ENCODE measurements at regions not wholly inside any gene's neighbourhood (a gene's known extent, or its start where the extent isn't known, plus 50 kb on each side); places are given as distances from the start of the nearest gene placed in this dataset.

- in situ Hi-C loops (cut with HindIII; ENCODE audit: low pct_unique_long_range_greater_than_20kb, low sequenced_read_pairs) = no loop called here
- DNase-seq (ENCODE audit: low read depth) = no peak
Observed at GRCh38 chr2:23260621-23261020, 124.4 kb upstream of the KLHL29 start.

DNA sequence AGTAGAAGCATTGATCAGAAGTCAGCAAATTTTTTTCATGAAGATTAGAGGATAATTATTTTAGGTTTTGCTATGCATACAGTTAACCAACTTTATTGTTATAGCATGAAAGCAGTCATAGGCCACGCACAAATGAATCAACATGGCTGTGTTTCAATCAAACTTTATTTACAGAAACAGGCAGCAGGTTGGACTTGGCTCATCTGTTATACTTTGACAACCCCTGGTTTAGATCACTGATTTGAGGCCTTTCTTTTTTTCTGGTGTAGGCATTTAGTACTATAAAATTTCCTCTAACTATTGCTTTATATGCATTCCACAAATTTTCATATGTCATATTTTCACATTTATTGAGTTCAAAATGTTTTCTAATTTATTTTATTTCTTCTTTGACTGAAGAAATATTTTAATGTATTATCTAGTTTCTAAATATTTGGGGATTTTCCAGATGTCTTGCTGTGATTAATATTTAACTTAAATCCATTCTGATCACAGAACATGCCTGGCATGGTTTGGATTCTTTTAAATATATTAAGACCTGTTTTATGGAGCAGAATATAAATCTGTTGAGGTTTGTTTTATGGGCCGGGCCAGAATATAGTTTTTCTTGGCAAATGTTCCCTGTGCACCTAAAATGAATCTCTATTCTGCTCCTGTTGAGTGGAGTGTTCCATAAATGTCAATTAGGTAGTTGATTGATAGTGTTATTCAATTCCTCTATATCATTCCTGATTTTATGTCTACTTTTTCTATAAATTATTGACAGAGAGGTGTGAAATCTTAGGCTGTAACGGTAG is 116.3 kb upstream of the KLHL29 start:
- in situ Hi-C loops (cut with HindIII; ENCODE audit: low pct_unique_long_range_greater_than_20kb, low sequenced_read_pairs) = no loop called here
- DNase-seq (ENCODE audit: low read depth) = peak; percentile 93

- in situ Hi-C loops (cut with HindIII; ENCODE audit: low pct_unique_long_range_greater_than_20kb, low sequenced_read_pairs) = no loop called here
- DNase-seq (ENCODE audit: low read depth) = peak; percentile 19
Observed at GRCh38 chr2:23269747-23270146, 115.2 kb upstream of the KLHL29 start.

- no peak for DNase-seq (ENCODE audit: low read depth)
- in situ Hi-C loops (cut with HindIII; ENCODE audit: low pct_unique_long_range_greater_than_20kb, low sequenced_read_pairs) = no loop called here
Observed at GRCh38 chr2:23270810-23271209, 114.2 kb upstream of the KLHL29 start.

DNA sequence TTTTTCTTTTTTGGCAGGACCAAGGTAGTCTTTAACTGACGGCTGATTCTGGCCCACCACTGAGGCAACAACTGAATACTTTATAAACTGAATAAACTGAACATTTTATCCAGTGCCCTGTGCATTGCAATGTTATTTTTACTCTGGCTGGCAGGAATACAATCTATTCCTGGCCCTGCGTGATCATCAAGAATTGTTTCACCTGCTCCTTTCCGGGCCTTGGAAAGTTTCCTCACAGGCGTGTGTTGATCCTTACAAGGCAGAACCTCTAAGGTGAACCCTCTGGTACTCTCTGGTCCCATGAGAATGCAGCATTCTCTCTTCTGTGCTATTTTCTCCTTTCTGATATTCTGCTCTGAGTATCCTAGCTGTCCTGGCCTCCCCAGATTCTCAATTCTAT is 113.7 kb upstream of the KLHL29 start:
- DNase-seq (ENCODE audit: low read depth) = no peak
- in situ Hi-C loops (cut with HindIII; ENCODE audit: low pct_unique_long_range_greater_than_20kb, low sequenced_read_pairs) = no loop called here

- in situ Hi-C loops (cut with HindIII; ENCODE audit: low pct_unique_long_range_greater_than_20kb, low sequenced_read_pairs) = no loop called here
- DNase-seq (ENCODE audit: low read depth) = peak; percentile 44
Observed at GRCh38 chr2:23273786-23274185, 111.2 kb upstream of the KLHL29 start.

DNA sequence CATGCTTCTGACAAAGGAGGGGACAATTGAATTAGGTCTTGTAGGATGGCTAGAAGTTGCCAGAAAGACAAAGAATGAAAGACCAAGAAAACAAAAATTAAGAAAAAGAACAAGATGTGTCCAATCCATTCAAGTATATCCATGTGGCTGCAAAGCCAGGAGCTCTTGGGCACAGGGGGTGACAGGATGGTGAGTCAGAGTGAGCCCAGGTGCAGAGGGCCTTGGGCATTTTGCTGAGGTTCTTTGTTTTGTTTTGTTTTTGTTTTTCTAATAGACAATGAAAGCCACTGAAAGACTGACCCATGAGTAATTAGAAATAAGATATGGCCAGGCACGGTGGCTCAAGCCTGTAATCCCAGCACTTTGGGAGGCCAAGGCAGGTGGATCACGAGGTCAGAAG is 104.6 kb upstream of the KLHL29 start:
- in situ Hi-C loops (cut with HindIII; ENCODE audit: low pct_unique_long_range_greater_than_20kb, low sequenced_read_pairs) = no loop called here
- peak; percentile 64 for DNase-seq (ENCODE audit: low read depth)

GRCh38 chr2:23283653-23284052 is 101.3 kb upstream of the KLHL29 start:
- peak; percentile 61 for DNase-seq (ENCODE audit: low read depth)

GRCh38 chr2:23285091-23285800 is 99.7 kb upstream of the KLHL29 start:
- DNase-seq (ENCODE audit: low read depth) = no peak
- in situ Hi-C loops (cut with HindIII; ENCODE audit: low pct_unique_long_range_greater_than_20kb, low sequenced_read_pairs) = no loop called here

More at GRCh38 chr2:23283653-23284052, 101.3 kb upstream of the KLHL29 start:
- in situ Hi-C loops (cut with HindIII; ENCODE audit: low pct_unique_long_range_greater_than_20kb, low sequenced_read_pairs) = no loop called here

DNA sequence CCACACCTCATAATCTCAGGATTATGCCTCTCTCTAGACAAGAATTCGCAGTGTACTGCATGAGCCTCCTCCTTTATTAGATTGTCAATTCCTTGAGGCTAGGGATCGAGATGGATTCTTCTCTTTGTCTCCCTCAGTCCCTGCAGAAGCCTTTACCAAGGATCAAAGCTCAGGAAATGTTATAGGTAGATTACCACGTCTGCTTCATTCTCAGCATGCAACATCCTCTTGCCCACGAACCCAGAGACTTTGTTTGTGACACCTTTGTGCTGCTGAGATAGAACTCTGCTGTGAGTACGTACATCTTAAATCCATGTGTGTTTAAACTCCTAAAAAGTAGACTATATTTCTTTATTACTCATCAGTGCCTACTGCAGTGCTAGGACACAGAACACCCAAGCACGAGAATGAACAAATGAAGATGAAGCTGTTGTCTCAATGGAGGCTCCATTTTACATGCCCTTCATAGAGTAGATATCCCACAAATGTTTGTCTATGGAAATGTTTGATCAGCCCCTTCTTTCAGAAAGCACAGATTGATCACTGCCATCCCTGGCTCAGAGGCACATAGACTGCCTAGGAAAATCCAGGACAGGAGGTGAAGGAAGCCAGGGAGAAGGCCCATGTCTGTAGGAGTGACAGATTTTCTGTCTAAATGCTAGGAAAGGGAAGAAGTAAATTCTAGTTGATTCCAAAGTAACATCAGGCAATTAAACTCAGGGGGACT is 98.8 kb upstream of the KLHL29 start:
- in situ Hi-C loops (cut with HindIII; ENCODE audit: low pct_unique_long_range_greater_than_20kb, low sequenced_read_pairs) = no loop called here
- DNase-seq (ENCODE audit: low read depth) = no peak

GRCh38 chr2:23286758-23287704 is 97.9 kb upstream of the KLHL29 start:
- DNase-seq (ENCODE audit: low read depth) = no peak
- in situ Hi-C loops (cut with HindIII; ENCODE audit: low pct_unique_long_range_greater_than_20kb, low sequenced_read_pairs) = no loop called here

DNA sequence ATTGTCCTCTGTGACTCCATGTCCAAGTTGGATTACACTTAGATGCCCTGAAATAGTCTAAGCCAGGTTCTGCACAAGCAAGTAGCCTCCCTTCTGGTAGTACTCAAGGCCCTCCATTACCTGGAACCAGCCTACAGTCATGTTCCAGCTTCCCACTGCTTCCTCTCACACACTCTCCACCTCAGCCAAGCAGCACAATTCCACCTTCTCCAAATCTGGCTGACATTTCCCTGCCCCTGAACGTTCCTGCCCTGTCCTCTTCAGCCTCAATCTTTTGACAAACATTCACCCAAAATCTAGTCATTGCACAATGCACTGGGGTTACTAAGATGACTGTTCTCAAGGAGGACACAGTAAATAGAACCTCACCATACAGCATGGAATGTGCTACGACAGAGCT is 95.3 kb upstream of the KLHL29 start:
- in situ Hi-C loops (cut with HindIII; ENCODE audit: low pct_unique_long_range_greater_than_20kb, low sequenced_read_pairs) = no loop called here
- no peak for DNase-seq (ENCODE audit: low read depth)

DNA sequence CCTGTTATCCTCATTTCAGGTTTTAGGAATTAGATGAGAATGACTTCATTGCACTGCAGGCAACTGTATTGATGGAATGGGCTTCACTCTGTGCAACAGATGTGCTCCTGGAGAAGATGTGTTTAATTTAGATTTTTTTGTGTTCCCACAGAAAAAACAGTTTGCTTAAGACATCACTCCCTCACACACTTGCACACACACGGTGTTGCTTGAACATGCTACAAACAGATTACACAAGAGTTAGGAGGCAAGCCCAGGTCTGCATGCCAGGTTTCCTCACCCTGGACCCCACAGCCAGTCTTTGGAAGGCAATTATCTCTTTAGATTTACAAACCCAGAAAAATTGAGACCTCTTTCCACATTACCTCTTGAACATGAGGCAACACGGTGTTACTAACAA is 93.7 kb upstream of the KLHL29 start:
- DNase-seq (ENCODE audit: low read depth) = no peak
- in situ Hi-C loops (cut with HindIII; ENCODE audit: low pct_unique_long_range_greater_than_20kb, low sequenced_read_pairs) = no loop called here

- DNase-seq (ENCODE audit: low read depth) = no peak
- in situ Hi-C loops (cut with HindIII; ENCODE audit: low pct_unique_long_range_greater_than_20kb, low sequenced_read_pairs) = no loop called here
Observed at GRCh38 chr2:23292024-23292423, 93.0 kb upstream of the KLHL29 start.

DNA sequence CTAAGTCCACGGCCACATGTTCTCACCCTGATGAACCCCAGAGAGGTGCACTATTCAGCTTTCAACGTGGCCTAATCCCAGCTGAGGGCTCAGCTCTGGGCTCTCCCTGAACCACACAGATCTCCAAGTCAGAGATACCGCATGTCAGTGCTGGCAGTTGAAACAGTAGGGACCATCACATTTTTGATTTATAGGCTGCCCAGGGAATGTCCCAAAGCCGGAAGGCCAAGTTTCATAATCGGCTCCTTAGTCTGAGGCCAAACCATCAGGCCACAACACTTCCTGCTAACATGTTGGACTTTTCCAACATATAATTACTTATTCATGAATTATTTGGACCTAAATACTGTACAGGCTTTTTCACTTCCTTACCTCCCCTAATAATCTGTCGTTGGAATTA is 91.9 kb upstream of the KLHL29 start:
- DNase-seq (ENCODE audit: low read depth) = no peak
- in situ Hi-C loops (cut with HindIII; ENCODE audit: low pct_unique_long_range_greater_than_20kb, low sequenced_read_pairs) = no loop called here

GRCh38 chr2:23293731-23294130 is 91.2 kb upstream of the KLHL29 start:
- in situ Hi-C loops (cut with HindIII; ENCODE audit: low pct_unique_long_range_greater_than_20kb, low sequenced_read_pairs) = no loop called here
- DNase-seq (ENCODE audit: low read depth) = no peak

- no peak for DNase-seq (ENCODE audit: low read depth)
- in situ Hi-C loops (cut with HindIII; ENCODE audit: low pct_unique_long_range_greater_than_20kb, low sequenced_read_pairs) = no loop called here
Observed at GRCh38 chr2:23294238-23294637, 90.7 kb upstream of the KLHL29 start.

DNA sequence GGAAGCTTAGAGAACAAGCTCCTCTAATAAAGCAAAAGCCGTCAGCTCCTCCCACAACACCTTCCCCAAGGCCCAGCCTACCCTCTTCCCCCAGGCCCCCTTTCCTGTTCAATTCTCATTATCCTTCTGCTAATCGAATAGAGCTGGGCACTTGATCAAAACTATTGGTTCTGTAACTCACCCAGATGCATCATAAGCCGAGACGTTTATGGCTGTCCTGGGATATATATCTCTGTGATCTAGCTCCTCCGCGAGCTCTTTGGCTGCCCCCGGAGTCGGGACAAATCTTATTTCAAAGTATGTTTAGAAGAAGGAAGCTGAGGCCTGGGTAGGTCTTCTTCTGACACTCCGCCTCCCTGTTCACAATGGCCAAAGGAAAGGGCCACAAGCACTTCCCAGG is 88.3 kb upstream of the KLHL29 start:
- in situ Hi-C loops (cut with HindIII; ENCODE audit: low pct_unique_long_range_greater_than_20kb, low sequenced_read_pairs) = no loop called here
- DNase-seq (ENCODE audit: low read depth) = no peak
